HL-60/S4 (cell line): ENCODE measurements at regions not wholly inside any gene's neighbourhood (a gene's known extent, or its start where the extent isn't known, plus 50 kb on each side); places are given as distances from the start of the nearest gene placed in this dataset.

ENCODE experiments used
- in situ Hi-C: fragments of 300-500 bp; cut with MboI; formaldehyde crosslinking; loops from 2 replicates; pipeline ENCODE4 v1.14.3; 2022; ENCODE audit warnings: low sequenced_read_pairs

GRCh38 chr1:114342376-114342775, 168.6 kb downstream of the TRIM33 start:
- in situ Hi-C loops = no loop called here

GRCh38 chr1:114341856-114342255, 169.1 kb downstream of the TRIM33 start:
- in situ Hi-C loops = no loop called here

- in situ Hi-C loops = no loop called here
Observed at GRCh38 chr1:114341299-114341698, 169.7 kb downstream of the TRIM33 start.

GRCh38 chr1:114340892-114341291, 170.1 kb downstream of the TRIM33 start:
- in situ Hi-C loops = no loop called here

- in situ Hi-C loops = no loop called here
Observed at GRCh38 chr1:114339379-114339778, 171.6 kb downstream of the TRIM33 start.

- in situ Hi-C loops = no loop called here
Observed at GRCh38 chr1:114338191-114338890, 172.7 kb downstream of the TRIM33 start.

- in situ Hi-C loops = no loop called here
Observed at GRCh38 chr1:114337417-114337816, 173.6 kb downstream of the TRIM33 start.

- in situ Hi-C loops = no loop called here
Observed at GRCh38 chr1:114336360-114336759, 174.6 kb downstream of the TRIM33 start.

GRCh38 chr1:114335273-114335672, 175.7 kb downstream of the TRIM33 start:
- in situ Hi-C loops = no loop called here

- in situ Hi-C loops = no loop called here
Observed at GRCh38 chr1:114334297-114334696, 176.7 kb downstream of the TRIM33 start.

- in situ Hi-C loops = no loop called here
Observed at GRCh38 chr1:114333690-114334089, 177.3 kb downstream of the TRIM33 start.

- in situ Hi-C loops = no loop called here
Observed at GRCh38 chr1:114331936-114332335, 178.3 kb upstream of the SYT6 start.

GRCh38 chr1:114330451-114330983, 176.8 kb upstream of the SYT6 start:
- in situ Hi-C loops = no loop called here

GRCh38 chr1:114328361-114328904, 174.8 kb upstream of the SYT6 start:
- in situ Hi-C loops = no loop called here

GRCh38 chr1:114324662-114324965, 170.9 kb upstream of the SYT6 start:
- in situ Hi-C loops = no loop called here

- in situ Hi-C loops = no loop called here
Observed at GRCh38 chr1:114323959-114324661, 170.4 kb upstream of the SYT6 start.

- in situ Hi-C loops = no loop called here
Observed at GRCh38 chr1:114322734-114323133, 169.1 kb upstream of the SYT6 start.

- in situ Hi-C loops = no loop called here
Observed at GRCh38 chr1:114322207-114322606, 168.5 kb upstream of the SYT6 start.

- in situ Hi-C loops = no loop called here
Observed at GRCh38 chr1:114320586-114320985, 166.9 kb upstream of the SYT6 start.

GRCh38 chr1:114319418-114319817, 165.7 kb upstream of the SYT6 start:
- in situ Hi-C loops = no loop called here

- in situ Hi-C loops = no loop called here
Observed at GRCh38 chr1:114318961-114319360, 165.3 kb upstream of the SYT6 start.

- in situ Hi-C loops = no loop called here
Observed at GRCh38 chr1:114316204-114316603, 162.5 kb upstream of the SYT6 start.
